ENCODE measurements at regions not wholly inside any gene's neighbourhood (a gene's known extent, or its start where the extent isn't known, plus 50 kb on each side); places are given as distances from the start of the nearest gene placed in this dataset.
"Not testable (repeated sequence)": the region's sequence is repeated elsewhere in the genome, so short reads cannot be mapped to it uniquely, and the experiment has no call there.

GRCh38 chr5:158586054-158586453 is 513.7 kb downstream of the EBF1 start:
- H3K4me3 ChIP-seq: no peak overlapping the region
- no peaks in the 10 kb centered on the region for H4K20me1 ChIP-seq (ENCODE audit: insufficient read depth, poor library complexity, severe bottlenecking)
- H3K4me2 ChIP-seq: no peak overlapping the region
- H3K9me2 ChIP-seq (replicated peaks; ENCODE audit: insufficient read depth): no peaks in the 10 kb centered on the region
- WGBS (ENCODE audit: low lambda C conversion rate, missing lambda C conversion rate): 100% methylated on average over 2 of the region's 2 CpGs
- no peak for DNase-seq (ENCODE audit: low spot score)
- no peak overlapping the region for H3K27ac ChIP-seq
- TF ChIP-seq EZH2phosphoT487 (IDR thresholded peaks at IDR 0.05; ENCODE audit: low read depth, severe bottlenecking, unreplicated experiment) (no peak), CTCF (IDR thresholded peaks at IDR 0.05; ENCODE audit: poor library complexity) (no peak), EZH2 (IDR thresholded peaks at IDR 0.05; ENCODE audit: borderline replicate concordance) (no peak)
- H3K4me1 ChIP-seq (ENCODE audit: insufficient read depth): peaks cover 12% of the 10 kb centered on the region
- H3K36me3 ChIP-seq (replicated peaks; ENCODE audit: insufficient read depth, low read depth): no peaks in the 10 kb centered on the region
- no peaks in the 10 kb centered on the region for H3K9me3 ChIP-seq (ENCODE audit: low read depth)
- no peaks in the 10 kb centered on the region for H3K27me3 ChIP-seq
- H3K79me2 ChIP-seq: no peaks in the 10 kb centered on the region
- no peak overlapping the region for H2AFZ ChIP-seq

GRCh38 chr5:158582669-158583068 is 517.0 kb downstream of the EBF1 start:
- 100% methylated on average over 1 of the region's 27 CpGs for WGBS (ENCODE audit: low lambda C conversion rate, missing lambda C conversion rate)
- H3K4me3 ChIP-seq; H3K4me1 ChIP-seq (ENCODE audit: insufficient read depth); H4K20me1 ChIP-seq (ENCODE audit: insufficient read depth, poor library complexity, severe bottlenecking); H3K36me3 ChIP-seq (replicated peaks; ENCODE audit: insufficient read depth, low read depth); H3K27ac ChIP-seq; H3K9me2 ChIP-seq (replicated peaks; ENCODE audit: insufficient read depth); H3K79me2 ChIP-seq; H3K27me3 ChIP-seq; H2AFZ ChIP-seq; H3K9me3 ChIP-seq (ENCODE audit: low read depth); DNase-seq (ENCODE audit: low spot score); H3K4me2 ChIP-seq: not testable (repeated sequence)

GRCh38 chr5:158573829-158574228 is 525.9 kb downstream of the EBF1 start:
- 82% methylated on average over 3 of the region's 3 CpGs for WGBS (ENCODE audit: low lambda C conversion rate, missing lambda C conversion rate)
- Histone ChIP-seq H3K36me3 (replicated peaks; ENCODE audit: insufficient read depth, low read depth) (no peaks in the 10 kb centered on the region), H3K4me1 (ENCODE audit: insufficient read depth) (no peaks in the 10 kb centered on the region), H3K9me3 (ENCODE audit: low read depth) (no peaks in the 10 kb centered on the region), H3K27me3 (no peaks in the 10 kb centered on the region), H3K27ac (no peak overlapping the region), H3K4me2 (no peak overlapping the region), H4K20me1 (ENCODE audit: insufficient read depth, poor library complexity, severe bottlenecking) (no peaks in the 10 kb centered on the region), H2AFZ (no peak overlapping the region), H3K79me2 (no peaks in the 10 kb centered on the region), H3K9me2 (replicated peaks; ENCODE audit: insufficient read depth) (no peaks in the 10 kb centered on the region), H3K4me3 (no peak overlapping the region)
- no peak for DNase-seq (ENCODE audit: low spot score)
- TF ChIP-seq EZH2phosphoT487 (IDR thresholded peaks at IDR 0.05; ENCODE audit: low read depth, severe bottlenecking, unreplicated experiment): no peak
- TF ChIP-seq EZH2 (IDR thresholded peaks at IDR 0.05; ENCODE audit: borderline replicate concordance): no peak
- no peak for TF ChIP-seq CTCF (IDR thresholded peaks at IDR 0.05; ENCODE audit: poor library complexity)

GRCh38 chr5:158570502-158570901 is 529.2 kb downstream of the EBF1 start:
- Histone ChIP-seq H3K4me2 (no peak overlapping the region), H3K4me1 (ENCODE audit: insufficient read depth) (no peaks in the 10 kb centered on the region), H3K4me3 (no peak overlapping the region), H3K36me3 (replicated peaks; ENCODE audit: insufficient read depth, low read depth) (no peaks in the 10 kb centered on the region), H3K79me2 (no peaks in the 10 kb centered on the region), H3K9me2 (replicated peaks; ENCODE audit: insufficient read depth) (no peaks in the 10 kb centered on the region), H2AFZ (no peak overlapping the region), H3K27me3 (no peaks in the 10 kb centered on the region), H4K20me1 (ENCODE audit: insufficient read depth, poor library complexity, severe bottlenecking) (no peaks in the 10 kb centered on the region), H3K9me3 (ENCODE audit: low read depth) (no peaks in the 10 kb centered on the region), H3K27ac (no peak overlapping the region)
- WGBS (ENCODE audit: low lambda C conversion rate, missing lambda C conversion rate): 88% methylated on average over 1 of the region's 1 CpG
- no peak for DNase-seq (ENCODE audit: low spot score)
- no peak for TF ChIP-seq EZH2phosphoT487 (IDR thresholded peaks at IDR 0.05; ENCODE audit: low read depth, severe bottlenecking, unreplicated experiment)
- TF ChIP-seq EZH2 (IDR thresholded peaks at IDR 0.05; ENCODE audit: borderline replicate concordance): no peak
- TF ChIP-seq CTCF (IDR thresholded peaks at IDR 0.05; ENCODE audit: poor library complexity): no peak
